WTC11 (cell line): ENCODE measurements at regions not wholly inside any gene's neighbourhood (a gene's known extent, or its start where the extent isn't known, plus 50 kb on each side); places are given as distances from the start of the nearest gene placed in this dataset.
A peak's percentile ranks its signal among the peaks of the same experiment; 100 is the strongest.

Source experiments
- ATAC-seq: fragments of 200-7000 bp; cut with Tn5 transposase; 2 replicates; pipeline ENCODE4 v1.10.0; 2021; ENCODE audit warnings: mild to moderate bottlenecking, moderate library complexity
- CTCF ChIA-PET: fragments of 300-600 bp; sonication (Branson Sonifier 250); formaldehyde crosslinking; loops from one replicate; lab custom pipeline; 2021; ENCODE audit warnings: antibody characterized with exemption; lab: Charles Lee
- POLR2A ChIA-PET: fragments of 350-600 bp; sonication (Branson Sonifier 250); formaldehyde crosslinking; loops from one replicate; lab custom pipeline; 2021; ENCODE audit warnings: antibody characterized with exemption; lab: Charles Lee
- DNase-seq: peaks from one replicate; pipeline ENCODE4 v3.0.0; 2021; ENCODE audit warnings: low spot score
- H3K27ac Mint-ChIP-seq: 2 replicates; pipeline ENCODE4 v1.8.0; 2021; ENCODE audit warnings: mixed read lengths
- H3K27me3 Mint-ChIP-seq: 2 replicates; pipeline ENCODE4 v1.8.0; 2021; ENCODE audit warnings: low read depth, mild to moderate bottlenecking, moderate library complexity, mixed read lengths
- H3K36me3 Mint-ChIP-seq: 2 replicates; pipeline ENCODE4 v1.8.0; 2021; ENCODE audit warnings: mixed read lengths
- H3K4me1 Mint-ChIP-seq: 2 replicates; pipeline ENCODE4 v1.8.0; 2022; ENCODE audit warnings: mixed read lengths
- H3K4me3 Mint-ChIP-seq: 2 replicates; pipeline ENCODE4 v1.8.0; 2021; ENCODE audit warnings: mild to moderate bottlenecking, moderate library complexity, mixed read lengths
- H3K9me3 Mint-ChIP-seq: 2 replicates; pipeline ENCODE4 v1.8.0; 2021; ENCODE audit warnings: mixed read lengths
- ATF6 ChIP-seq: sonication (generic); formaldehyde crosslinking; IDR thresholded peaks from 2 replicates; pipeline ENCODE4 v1.8.1; 2023; ENCODE audit warnings: mild to moderate bottlenecking, missing genetic modification reagents
- CBFB ChIP-seq: sonication (generic); formaldehyde crosslinking; IDR thresholded peaks from 2 replicates; pipeline ENCODE4 v1.8.1; 2022; ENCODE audit warnings: mild to moderate bottlenecking, low read depth, missing genetic modification reagents
- CREM ChIP-seq: sonication (generic); formaldehyde crosslinking; IDR thresholded peaks from 2 replicates; pipeline ENCODE4 v1.8.1; 2022; ENCODE audit warnings: mild to moderate bottlenecking, missing genetic modification reagents, moderate library complexity
- E2F4 ChIP-seq: sonication (generic); formaldehyde crosslinking; IDR thresholded peaks from 2 replicates; pipeline ENCODE4 v1.8.1; 2022; ENCODE audit warnings: low read depth, mild to moderate bottlenecking, moderate library complexity, missing genetic modification reagents, borderline replicate concordance
- EMX1 ChIP-seq: fragments of 250-450 bp; sonication (Bioruptor Pico); IDR thresholded peaks from 2 replicates; pipeline ENCODE4 v1.8.0; 2021; ENCODE audit warnings: mild to moderate bottlenecking
- ETV6 ChIP-seq: sonication (generic); formaldehyde crosslinking; IDR thresholded peaks from 2 replicates; pipeline ENCODE4 v1.8.1; 2022; ENCODE audit warnings: mild to moderate bottlenecking, missing genetic modification reagents
- GABPB1 ChIP-seq: sonication (generic); formaldehyde crosslinking; IDR thresholded peaks from 2 replicates; pipeline ENCODE4 v1.8.1; 2023; ENCODE audit warnings: mild to moderate bottlenecking, missing genetic modification reagents
- JAZF1 ChIP-seq: fragments of 250-450 bp; sonication (Bioruptor Pico); IDR thresholded peaks from 2 replicates; pipeline ENCODE4 v1.9.0; 2021; ENCODE audit warnings: moderate library complexity, mild to moderate bottlenecking, inconsistent platforms
- JUN ChIP-seq: sonication (generic); formaldehyde crosslinking; IDR thresholded peaks from 2 replicates; pipeline ENCODE4 v1.8.0; 2023; ENCODE audit warnings: mild to moderate bottlenecking, missing genetic modification reagents
- NFE2L1 ChIP-seq: sonication (generic); formaldehyde crosslinking; IDR thresholded peaks from 2 replicates; pipeline ENCODE4 v1.8.1; 2023; ENCODE audit warnings: missing genetic modification reagents
- NR3C1 ChIP-seq: sonication (generic); formaldehyde crosslinking; conservative IDR thresholded peaks from 2 replicates; pipeline ENCODE4 v1.8.1; 2023; ENCODE audit warnings: low read depth, mild to moderate bottlenecking, missing genetic modification reagents
- RELA ChIP-seq: sonication (generic); formaldehyde crosslinking; IDR thresholded peaks from 2 replicates; pipeline ENCODE4 v1.8.1; 2022; ENCODE audit warnings: missing genetic modification reagents, mild to moderate bottlenecking, borderline replicate concordance
- SP1 ChIP-seq: sonication (generic); formaldehyde crosslinking; conservative IDR thresholded peaks from 2 replicates; pipeline ENCODE4 v1.8.1; 2022; ENCODE audit warnings: missing genetic modification reagents
- STAT6 ChIP-seq: sonication (generic); formaldehyde crosslinking; conservative IDR thresholded peaks from 2 replicates; pipeline ENCODE4 v1.8.1; 2023; ENCODE audit warnings: mild to moderate bottlenecking, low read depth, missing genetic modification reagents, moderate library complexity
- TP53 ChIP-seq: sonication (generic); formaldehyde crosslinking; IDR thresholded peaks from 2 replicates; pipeline ENCODE4 v1.8.1; 2023; ENCODE audit warnings: mild to moderate bottlenecking, missing genetic modification reagents
- ZNF121 ChIP-seq: sonication (generic); formaldehyde crosslinking; IDR thresholded peaks from 2 replicates; pipeline ENCODE4 v1.8.0; 2023; ENCODE audit warnings: missing genetic modification reagents
- ZNF317 ChIP-seq: sonication (generic); formaldehyde crosslinking; IDR thresholded peaks from 2 replicates; pipeline ENCODE4 v1.8.1; 2023; ENCODE audit warnings: low read depth, mild to moderate bottlenecking, moderate library complexity, missing genetic modification reagents, borderline replicate concordance
- TF ChIP-seq, protein P1 (sequence below): sonication (generic); formaldehyde crosslinking; IDR thresholded peaks from 2 replicates; pipeline ENCODE4 v1.8.0; 2023; ENCODE audit warnings: mild to moderate bottlenecking, missing genetic modification reagents
- TF ChIP-seq, protein P2 (sequence below): sonication (generic); formaldehyde crosslinking; IDR thresholded peaks from 2 replicates; pipeline ENCODE4 v1.8.1; 2022; ENCODE audit warnings: mild to moderate bottlenecking, moderate library complexity, missing genetic modification reagents
- TF ChIP-seq, protein P3 (sequence below): sonication (generic); formaldehyde crosslinking; IDR thresholded peaks from 2 replicates; pipeline ENCODE4 v1.8.0; 2022; ENCODE audit warnings: mild to moderate bottlenecking, missing genetic modification reagents

GRCh38 chr9:91036356-91036755 is 234.7 kb downstream of the SYK start:
- ChIA-PET CTCF (interaction anchor here (1.3 to 3.4 kb wide), 8 partner anchors 32 to 389 kb away, joined by 4 to 33 read pairs (median 6); partner anchors contain the start of gene NFIL3), POLR2A (no interaction called here)
- H3K4me3 Mint-ChIP-seq = no peak overlapping the region
- no peaks in the 10 kb centered on the region for H3K36me3 Mint-ChIP-seq
- no peaks in the 10 kb centered on the region for H3K9me3 Mint-ChIP-seq
- no peaks in the 10 kb centered on the region for H3K27me3 Mint-ChIP-seq
- TF ChIP-seq ZNF121 (CRISPR knock-in tag) = no peak
- no peak for TF ChIP-seq STAT6 (CRISPR knock-in tag)
- no peak for TF ChIP-seq NFE2L1 (CRISPR knock-in tag)
- TF ChIP-seq NR3C1 (CRISPR knock-in tag) = no peak
- no peak for TF ChIP-seq ATF6 (CRISPR knock-in tag)
- TF ChIP-seq RELA (CRISPR knock-in tag) = no peak
- TF ChIP-seq, protein P1, sequence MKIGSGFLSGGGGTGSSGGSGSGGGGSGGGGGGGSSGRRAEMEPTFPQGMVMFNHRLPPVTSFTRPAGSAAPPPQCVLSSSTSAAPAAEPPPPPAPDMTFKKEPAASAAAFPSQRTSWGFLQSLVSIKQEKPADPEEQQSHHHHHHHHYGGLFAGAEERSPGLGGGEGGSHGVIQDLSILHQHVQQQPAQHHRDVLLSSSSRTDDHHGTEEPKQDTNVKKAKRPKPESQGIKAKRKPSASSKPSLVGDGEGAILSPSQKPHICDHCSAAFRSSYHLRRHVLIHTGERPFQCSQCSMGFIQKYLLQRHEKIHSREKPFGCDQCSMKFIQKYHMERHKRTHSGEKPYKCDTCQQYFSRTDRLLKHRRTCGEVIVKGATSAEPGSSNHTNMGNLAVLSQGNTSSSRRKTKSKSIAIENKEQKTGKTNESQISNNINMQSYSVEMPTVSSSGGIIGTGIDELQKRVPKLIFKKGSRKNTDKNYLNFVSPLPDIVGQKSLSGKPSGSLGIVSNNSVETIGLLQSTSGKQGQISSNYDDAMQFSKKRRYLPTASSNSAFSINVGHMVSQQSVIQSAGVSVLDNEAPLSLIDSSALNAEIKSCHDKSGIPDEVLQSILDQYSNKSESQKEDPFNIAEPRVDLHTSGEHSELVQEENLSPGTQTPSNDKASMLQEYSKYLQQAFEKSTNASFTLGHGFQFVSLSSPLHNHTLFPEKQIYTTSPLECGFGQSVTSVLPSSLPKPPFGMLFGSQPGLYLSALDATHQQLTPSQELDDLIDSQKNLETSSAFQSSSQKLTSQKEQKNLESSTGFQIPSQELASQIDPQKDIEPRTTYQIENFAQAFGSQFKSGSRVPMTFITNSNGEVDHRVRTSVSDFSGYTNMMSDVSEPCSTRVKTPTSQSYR = no peak
- no peak for TF ChIP-seq ETV6 (CRISPR knock-in tag)
- TF ChIP-seq, protein P2, sequence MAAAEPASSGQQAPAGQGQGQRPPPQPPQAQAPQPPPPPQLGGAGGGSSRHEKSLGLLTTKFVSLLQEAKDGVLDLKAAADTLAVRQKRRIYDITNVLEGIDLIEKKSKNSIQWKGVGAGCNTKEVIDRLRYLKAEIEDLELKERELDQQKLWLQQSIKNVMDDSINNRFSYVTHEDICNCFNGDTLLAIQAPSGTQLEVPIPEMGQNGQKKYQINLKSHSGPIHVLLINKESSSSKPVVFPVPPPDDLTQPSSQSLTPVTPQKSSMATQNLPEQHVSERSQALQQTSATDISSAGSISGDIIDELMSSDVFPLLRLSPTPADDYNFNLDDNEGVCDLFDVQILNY (CRISPR knock-in tag) = no peak
- no peak for TF ChIP-seq E2F4 (CRISPR knock-in tag)
- no peak for TF ChIP-seq CBFB
- TF ChIP-seq, all 79 proteins: peak for 0
- ATAC-seq = no peak
- no peak for DNase-seq
- no peak overlapping the region for H3K27ac Mint-ChIP-seq
- peaks cover 26% of the 10 kb centered on the region for H3K4me1 Mint-ChIP-seq

DNA sequence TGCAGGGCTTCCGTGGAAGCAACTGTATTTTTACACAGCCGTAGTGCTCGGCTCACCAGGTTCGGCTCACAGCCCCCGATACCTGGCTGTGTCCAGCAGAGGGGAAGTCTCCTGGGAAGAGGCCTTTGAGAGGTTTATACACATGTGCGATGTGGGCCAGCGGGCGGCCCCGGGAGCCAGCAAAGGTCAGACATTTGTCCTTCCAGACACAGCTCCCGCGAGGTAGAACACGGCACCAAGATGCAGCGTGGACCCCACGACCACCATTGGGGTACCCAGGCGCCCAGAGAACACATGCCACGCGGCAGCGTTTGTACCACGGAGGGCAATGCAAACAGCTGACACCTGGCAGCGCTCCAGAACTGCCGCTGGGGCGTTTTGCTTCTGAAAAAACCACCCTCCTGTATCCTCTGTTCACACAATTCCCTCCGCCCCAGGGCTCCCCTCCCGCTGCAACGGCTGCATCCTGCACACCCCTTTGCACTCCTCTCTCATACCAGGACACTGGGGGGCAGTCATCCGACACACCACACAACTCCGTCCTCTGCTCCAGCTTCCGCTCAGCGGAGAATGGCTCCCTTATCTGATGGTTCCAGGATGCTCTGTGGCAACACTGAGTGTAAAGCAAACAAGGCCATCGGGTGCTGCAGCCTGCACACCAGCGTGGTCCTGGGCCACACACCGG is 235.3 kb downstream of the SYK start:
- H3K9me3 Mint-ChIP-seq = no peaks in the 10 kb centered on the region
- DNase-seq (peak; percentile 78), ATAC-seq (peak; percentile 93)
- ChIA-PET POLR2A (no interaction called here), CTCF (interaction anchor here (0.6 to 1.9 kb wide), 14 partner anchors 32 to 925 kb away, joined by 3 to 14 read pairs (median 4); partner anchors contain the start of gene NFIL3)
- H3K4me1 Mint-ChIP-seq = peaks cover 26% of the 10 kb centered on the region
- no peaks in the 10 kb centered on the region for H3K36me3 Mint-ChIP-seq
- TF ChIP-seq GABPB1 (CRISPR knock-in tag) (peak; percentile 85), JAZF1 (no peak), ETV6 (CRISPR knock-in tag) (0 out of 2 replicates have a peak, but pooled peaks have one; percentile 21), EMX1 (CRISPR knock-in tag) (no peak), SP1 (CRISPR knock-in tag) (no peak), CREM (CRISPR knock-in tag) (no peak), JUN (no peak), ATF6 (CRISPR knock-in tag) (no peak), TP53 (CRISPR knock-in tag) (peak; percentile 24; the same call in 1 of the 2 replicates), ZNF317 (CRISPR knock-in tag) (no peak)
- TF ChIP-seq, protein P3, sequence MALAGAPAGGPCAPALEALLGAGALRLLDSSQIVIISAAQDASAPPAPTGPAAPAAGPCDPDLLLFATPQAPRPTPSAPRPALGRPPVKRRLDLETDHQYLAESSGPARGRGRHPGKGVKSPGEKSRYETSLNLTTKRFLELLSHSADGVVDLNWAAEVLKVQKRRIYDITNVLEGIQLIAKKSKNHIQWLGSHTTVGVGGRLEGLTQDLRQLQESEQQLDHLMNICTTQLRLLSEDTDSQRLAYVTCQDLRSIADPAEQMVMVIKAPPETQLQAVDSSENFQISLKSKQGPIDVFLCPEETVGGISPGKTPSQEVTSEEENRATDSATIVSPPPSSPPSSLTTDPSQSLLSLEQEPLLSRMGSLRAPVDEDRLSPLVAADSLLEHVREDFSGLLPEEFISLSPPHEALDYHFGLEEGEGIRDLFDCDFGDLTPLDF (CRISPR knock-in tag) = no peak
- H3K27ac Mint-ChIP-seq = no peak overlapping the region
- no peak overlapping the region for H3K4me3 Mint-ChIP-seq
- H3K27me3 Mint-ChIP-seq = no peaks in the 10 kb centered on the region
